HL-60 (cell line): ENCODE measurements at regions not wholly inside any gene's neighbourhood (a gene's known extent, or its start where the extent isn't known, plus 50 kb on each side); places are given as distances from the start of the nearest gene placed in this dataset.

ENCODE experiments used
- DNase-seq, 2 experiments: peaks; one replicate each; pipeline ENCODE4 v3.0.0-alpha.2; 2010 to 2020; ENCODE audit warnings: low read depth in 1 of 2, low spot score in 1 of 2
- H3K27ac ChIP-seq: fragments of 250-450 bp; sonication (Bioruptor Pico); replicated peaks from 2 replicates; pipeline ENCODE4 v1.5.1; 2020; ENCODE audit warnings: mild to moderate bottlenecking, moderate library complexity
- H3K27me3 ChIP-seq: fragments of 250-450 bp; sonication (Bioruptor Pico); 2 replicates; pipeline ENCODE4 v1.5.1; 2021; ENCODE audit warnings: mild to moderate bottlenecking, moderate library complexity; ENCODE audit not compliant: insufficient read depth, poor library complexity, severe bottlenecking
- H3K4me3 ChIP-seq: replicated peaks from 2 replicates; pipeline ENCODE4 v1.5.1; 2011; ENCODE audit warnings: mild to moderate bottlenecking, control low read depth, low read length; ENCODE audit not compliant: insufficient read depth
- GABPA ChIP-seq: IDR thresholded peaks from 2 replicates; pipeline ENCODE4 v1.6.1; 2012; ENCODE audit warnings: low read depth
- POLR2AphosphoS5 ChIP-seq: IDR thresholded peaks from 2 replicates; pipeline ENCODE4 v1.6.1; 2012; ENCODE audit warnings: low read depth
- SPI1 ChIP-seq: IDR thresholded peaks from 2 replicates; pipeline ENCODE4 v1.6.1; 2012; ENCODE audit warnings: low read depth, mild to moderate bottlenecking, borderline replicate concordance
- TF ChIP-seq, protein P1 (sequence below): IDR thresholded peaks from one replicate; pipeline ENCODE4 v1.5.1; 2011; ENCODE audit warnings: low read length, control low read depth, inconsistent platforms; ENCODE audit not compliant: insufficient read depth
- TF ChIP-seq, protein P2 (sequence below): IDR thresholded peaks from 2 replicates; pipeline ENCODE4 v1.6.1; 2012; ENCODE audit warnings: low read depth; ENCODE audit not compliant: insufficient replicate concordance

DNA sequence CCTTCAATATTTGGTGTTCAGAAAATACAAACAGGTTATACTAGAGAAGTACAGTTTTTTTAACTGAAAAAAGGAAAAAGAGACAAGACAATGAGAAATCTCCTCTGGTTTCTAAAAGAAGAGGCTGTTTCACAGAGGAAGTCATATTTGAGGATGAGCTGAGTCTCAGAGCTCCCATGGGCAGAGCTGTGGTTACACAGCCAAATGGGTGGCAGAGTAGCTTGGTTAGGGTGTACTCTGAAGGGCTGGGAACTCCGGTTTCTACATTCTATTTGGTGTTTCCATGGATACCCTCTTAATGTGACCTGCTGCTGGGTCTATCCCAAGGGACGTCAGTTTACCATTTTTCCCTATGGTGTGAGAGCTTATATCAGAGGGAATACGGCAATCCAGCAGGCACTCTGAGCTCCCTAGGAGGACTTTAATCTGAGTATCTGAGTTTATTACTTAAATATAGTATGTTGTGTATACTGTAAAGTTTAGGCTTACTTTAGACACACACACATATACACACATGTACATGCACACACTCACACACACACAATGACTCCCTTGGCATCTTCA is 74.2 kb downstream of the CYRIA start:
- Histone ChIP-seq H3K27me3 (no peaks in the 10 kb centered on the region), H3K27ac (no peak overlapping the region), H3K4me3 (no peak overlapping the region)
- TF ChIP-seq, protein P1, sequence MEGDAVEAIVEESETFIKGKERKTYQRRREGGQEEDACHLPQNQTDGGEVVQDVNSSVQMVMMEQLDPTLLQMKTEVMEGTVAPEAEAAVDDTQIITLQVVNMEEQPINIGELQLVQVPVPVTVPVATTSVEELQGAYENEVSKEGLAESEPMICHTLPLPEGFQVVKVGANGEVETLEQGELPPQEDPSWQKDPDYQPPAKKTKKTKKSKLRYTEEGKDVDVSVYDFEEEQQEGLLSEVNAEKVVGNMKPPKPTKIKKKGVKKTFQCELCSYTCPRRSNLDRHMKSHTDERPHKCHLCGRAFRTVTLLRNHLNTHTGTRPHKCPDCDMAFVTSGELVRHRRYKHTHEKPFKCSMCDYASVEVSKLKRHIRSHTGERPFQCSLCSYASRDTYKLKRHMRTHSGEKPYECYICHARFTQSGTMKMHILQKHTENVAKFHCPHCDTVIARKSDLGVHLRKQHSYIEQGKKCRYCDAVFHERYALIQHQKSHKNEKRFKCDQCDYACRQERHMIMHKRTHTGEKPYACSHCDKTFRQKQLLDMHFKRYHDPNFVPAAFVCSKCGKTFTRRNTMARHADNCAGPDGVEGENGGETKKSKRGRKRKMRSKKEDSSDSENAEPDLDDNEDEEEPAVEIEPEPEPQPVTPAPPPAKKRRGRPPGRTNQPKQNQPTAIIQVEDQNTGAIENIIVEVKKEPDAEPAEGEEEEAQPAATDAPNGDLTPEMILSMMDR: no peak
- no peak for TF ChIP-seq POLR2AphosphoS5
- TF ChIP-seq SPI1: no peak
- no peak for TF ChIP-seq GABPA
- TF ChIP-seq, protein P2, sequence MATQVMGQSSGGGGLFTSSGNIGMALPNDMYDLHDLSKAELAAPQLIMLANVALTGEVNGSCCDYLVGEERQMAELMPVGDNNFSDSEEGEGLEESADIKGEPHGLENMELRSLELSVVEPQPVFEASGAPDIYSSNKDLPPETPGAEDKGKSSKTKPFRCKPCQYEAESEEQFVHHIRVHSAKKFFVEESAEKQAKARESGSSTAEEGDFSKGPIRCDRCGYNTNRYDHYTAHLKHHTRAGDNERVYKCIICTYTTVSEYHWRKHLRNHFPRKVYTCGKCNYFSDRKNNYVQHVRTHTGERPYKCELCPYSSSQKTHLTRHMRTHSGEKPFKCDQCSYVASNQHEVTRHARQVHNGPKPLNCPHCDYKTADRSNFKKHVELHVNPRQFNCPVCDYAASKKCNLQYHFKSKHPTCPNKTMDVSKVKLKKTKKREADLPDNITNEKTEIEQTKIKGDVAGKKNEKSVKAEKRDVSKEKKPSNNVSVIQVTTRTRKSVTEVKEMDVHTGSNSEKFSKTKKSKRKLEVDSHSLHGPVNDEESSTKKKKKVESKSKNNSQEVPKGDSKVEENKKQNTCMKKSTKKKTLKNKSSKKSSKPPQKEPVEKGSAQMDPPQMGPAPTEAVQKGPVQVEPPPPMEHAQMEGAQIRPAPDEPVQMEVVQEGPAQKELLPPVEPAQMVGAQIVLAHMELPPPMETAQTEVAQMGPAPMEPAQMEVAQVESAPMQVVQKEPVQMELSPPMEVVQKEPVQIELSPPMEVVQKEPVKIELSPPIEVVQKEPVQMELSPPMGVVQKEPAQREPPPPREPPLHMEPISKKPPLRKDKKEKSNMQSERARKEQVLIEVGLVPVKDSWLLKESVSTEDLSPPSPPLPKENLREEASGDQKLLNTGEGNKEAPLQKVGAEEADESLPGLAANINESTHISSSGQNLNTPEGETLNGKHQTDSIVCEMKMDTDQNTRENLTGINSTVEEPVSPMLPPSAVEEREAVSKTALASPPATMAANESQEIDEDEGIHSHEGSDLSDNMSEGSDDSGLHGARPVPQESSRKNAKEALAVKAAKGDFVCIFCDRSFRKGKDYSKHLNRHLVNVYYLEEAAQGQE: no peak
- no peak for DNase-seq

- DNase-seq: no peak
- TF ChIP-seq, protein P1: no peak
- TF ChIP-seq GABPA (no peak), POLR2AphosphoS5 (no peak), SPI1 (no peak)
- TF ChIP-seq, protein P2: no peak
- H3K27ac ChIP-seq: no peak overlapping the region
Observed at GRCh38 chr2:16589465-16589864, 76.2 kb downstream of the CYRIA start.

GRCh38 chr2:16588565-16588964 is 77.1 kb downstream of the CYRIA start:
- no peak overlapping the region for H3K27ac ChIP-seq

More at GRCh38 chr2:16589465-16589864, 76.2 kb downstream of the CYRIA start:
- H3K4me3 ChIP-seq: no peak overlapping the region
- no peaks in the 10 kb centered on the region for H3K27me3 ChIP-seq

More at GRCh38 chr2:16588565-16588964, 77.1 kb downstream of the CYRIA start:
- Histone ChIP-seq H3K27me3 (no peaks in the 10 kb centered on the region), H3K4me3 (no peak overlapping the region)
- TF ChIP-seq, protein P1: no peak
- TF ChIP-seq GABPA (no peak), SPI1 (no peak), POLR2AphosphoS5 (no peak)
- TF ChIP-seq, protein P2: no peak
- no peak for DNase-seq
